GM12865 (cell line): ENCODE measurements at regions not wholly inside any gene's neighbourhood (a gene's known extent, or its start where the extent isn't known, plus 50 kb on each side); places are given as distances from the start of the nearest gene placed in this dataset.

Experiments used
- DNase-seq: peaks from one replicate; pipeline ENCODE4 v3.0.0; 2010; ENCODE audit warnings: low read depth
- H3K4me3 ChIP-seq: 2 replicates; pipeline ENCODE4 v1.5.1; 2011; ENCODE audit warnings: mild to moderate bottlenecking, low read depth, low read length, control low read depth
- CTCF ChIP-seq: IDR thresholded peaks from 2 replicates; pipeline ENCODE4 v1.5.1; 2011; ENCODE audit warnings: low read length, control low read depth, low read depth, inconsistent platforms; ENCODE audit not compliant: insufficient read depth; ENCODE audit errors: missing control alignments

- no peak for DNase-seq
- no peak overlapping the region for H3K4me3 ChIP-seq
- no peak for TF ChIP-seq CTCF
These were observed 144.5 kb downstream of the PHETA1 start for GRCh38 chr12:111224186-111225066.

- no peak for DNase-seq
- H3K4me3 ChIP-seq: no peak overlapping the region
- no peak for TF ChIP-seq CTCF
These were observed 146.4 kb downstream of the PHETA1 start for GRCh38 chr12:111222523-111222922.

- H3K4me3 ChIP-seq: no peak overlapping the region
- DNase-seq: no peak
- no peak for TF ChIP-seq CTCF
These were observed 146.9 kb downstream of the PHETA1 start for GRCh38 chr12:111222027-111222414.

GRCh38 chr12:111221062-111222026, 147.6 kb downstream of the PHETA1 start:
- no peak for DNase-seq
- no peak for TF ChIP-seq CTCF
- no peak overlapping the region for H3K4me3 ChIP-seq

GRCh38 chr12:111220363-111220762, 148.5 kb downstream of the PHETA1 start:
- DNase-seq: no peak
- TF ChIP-seq CTCF: no peak

GRCh38 chr12:111219440-111219839, 149.5 kb downstream of the PHETA1 start:
- TF ChIP-seq CTCF: no peak
- no peak overlapping the region for H3K4me3 ChIP-seq
- DNase-seq: no peak

More at GRCh38 chr12:111220363-111220762, 148.5 kb downstream of the PHETA1 start:
- H3K4me3 ChIP-seq: no peak overlapping the region
